Skin of body (tissue), 1 donor: ENCODE measurements at regions not wholly inside any gene's neighbourhood (a gene's known extent, or its start where the extent isn't known, plus 50 kb on each side); places are given as distances from the start of the nearest gene placed in this dataset.
"Not testable (repeated sequence)": the region's sequence is repeated elsewhere in the genome, so short reads cannot be mapped to it uniquely, and the experiment has no call there.

Experiments used
- DNase-seq: peaks from one replicate; lab custom pipeline; 2025; lab: John Stamatoyannopoulos, UW

GRCh38 chr10:85317827-85318226 is 989.4 kb downstream of the CCSER2 start:
- no peak for DNase-seq

DNA sequence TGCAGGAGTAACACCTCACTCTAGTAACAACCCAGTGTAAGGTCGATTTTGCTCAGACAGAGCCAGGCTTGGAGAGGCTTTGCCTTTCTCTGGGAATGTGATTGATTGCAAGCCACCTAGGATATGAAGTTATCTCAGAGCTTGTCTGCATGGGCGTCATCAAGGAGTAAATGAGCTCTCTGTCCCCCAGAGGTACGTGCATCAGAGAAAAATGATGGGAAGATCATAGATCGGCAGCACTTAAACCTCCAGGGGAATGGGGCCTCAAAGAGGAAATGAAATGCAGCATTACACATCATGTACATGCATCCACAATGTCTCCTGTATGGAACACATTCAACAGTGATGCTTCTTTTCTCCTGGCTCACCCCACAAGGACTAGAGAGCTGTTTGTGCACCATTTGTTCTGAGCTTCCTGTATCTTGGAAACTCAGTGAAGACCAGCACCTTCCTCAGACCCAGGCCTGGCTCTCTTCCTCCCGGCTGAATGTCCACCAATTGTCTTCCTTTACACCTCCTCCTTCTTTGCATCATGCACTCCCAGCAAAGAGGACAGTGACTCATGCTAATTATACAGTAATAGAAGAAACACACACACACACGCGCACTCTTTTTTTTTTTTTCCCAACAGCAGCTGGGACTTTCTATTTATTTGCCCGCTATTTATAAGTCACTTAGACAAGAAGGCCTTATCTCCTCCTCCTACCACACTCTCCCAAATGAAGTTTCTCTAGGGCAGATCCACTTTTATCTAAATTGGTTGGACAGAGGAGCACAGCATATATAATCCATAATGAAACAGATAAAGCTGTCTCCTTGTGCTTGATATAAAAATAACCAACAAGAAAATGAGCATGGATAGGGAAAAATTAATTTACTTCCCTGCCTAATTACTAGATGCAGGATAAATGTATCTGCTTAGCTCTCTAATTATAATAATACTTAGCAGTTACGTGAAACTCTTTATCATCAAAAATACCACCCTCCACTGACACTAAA is 990.7 kb downstream of the CCSER2 start:
- no peak for DNase-seq

DNA sequence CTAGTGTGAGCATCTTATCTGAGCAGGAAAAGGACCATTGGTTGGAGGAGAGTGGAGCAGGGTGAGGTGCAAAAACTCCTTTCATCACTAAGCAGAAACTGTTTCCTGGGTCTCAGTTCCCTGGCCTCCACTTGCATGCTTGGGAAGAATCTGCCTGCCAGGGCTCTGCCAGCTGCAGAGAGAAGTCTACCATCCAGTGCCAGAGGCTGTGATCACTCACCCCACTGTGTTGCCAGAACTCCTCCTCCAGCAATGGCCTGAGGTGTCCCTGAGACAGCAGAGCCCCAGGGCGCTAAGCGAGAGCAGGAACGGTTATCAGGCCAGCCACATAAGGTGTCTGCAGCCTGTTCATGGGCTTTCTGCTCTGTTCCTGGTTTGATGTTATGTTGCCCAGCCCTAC is 991.4 kb downstream of the CCSER2 start:
- DNase-seq, result no peak

DNA sequence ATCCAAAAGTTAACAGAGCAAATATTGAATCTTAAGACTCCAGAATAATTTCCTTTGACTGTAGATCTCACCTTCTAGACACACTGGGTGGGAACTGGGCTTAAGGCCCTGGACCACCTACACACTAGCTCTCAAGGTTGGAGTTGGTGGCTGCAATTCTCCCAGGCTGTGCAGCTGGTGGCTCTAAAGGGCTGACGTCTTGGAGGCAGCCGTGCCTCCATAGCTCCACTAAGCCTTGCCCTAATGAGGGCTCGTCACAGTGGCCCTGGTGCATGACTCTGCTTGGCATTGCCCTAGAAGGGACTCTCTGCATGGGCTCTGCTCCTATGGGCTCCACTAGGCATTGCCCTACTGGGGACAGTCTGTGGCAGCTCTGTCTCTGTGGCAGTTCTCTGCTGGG is 1005.2 kb downstream of the CCSER2 start:
- DNase-seq, result no peak

- no peak for DNase-seq
Observed at GRCh38 chr10:85362401-85362800, 1004.2 kb downstream of the GRID1 start.

GRCh38 chr10:85377029-85377806 is 989.4 kb downstream of the GRID1 start:
- no peak for DNase-seq

DNA sequence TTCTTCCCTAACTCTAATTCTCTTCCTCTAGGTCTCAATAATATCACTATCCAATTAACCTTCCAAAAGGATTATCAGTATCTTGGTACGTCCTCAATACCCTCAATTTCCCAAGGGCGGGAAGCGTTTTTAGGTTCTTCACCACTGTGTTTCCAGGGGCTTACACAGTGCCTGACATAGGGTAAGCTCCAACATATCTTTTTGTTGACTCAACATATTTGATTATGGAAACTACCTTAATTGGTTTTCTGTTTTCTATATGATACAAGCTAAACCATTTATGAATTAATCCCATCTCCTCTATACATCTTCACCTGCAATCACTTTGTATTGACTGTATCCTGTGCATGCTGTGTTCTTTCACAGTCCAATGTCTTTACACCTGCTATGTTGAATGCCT is 987.3 kb downstream of the GRID1 start:
- no peak for DNase-seq

DNA sequence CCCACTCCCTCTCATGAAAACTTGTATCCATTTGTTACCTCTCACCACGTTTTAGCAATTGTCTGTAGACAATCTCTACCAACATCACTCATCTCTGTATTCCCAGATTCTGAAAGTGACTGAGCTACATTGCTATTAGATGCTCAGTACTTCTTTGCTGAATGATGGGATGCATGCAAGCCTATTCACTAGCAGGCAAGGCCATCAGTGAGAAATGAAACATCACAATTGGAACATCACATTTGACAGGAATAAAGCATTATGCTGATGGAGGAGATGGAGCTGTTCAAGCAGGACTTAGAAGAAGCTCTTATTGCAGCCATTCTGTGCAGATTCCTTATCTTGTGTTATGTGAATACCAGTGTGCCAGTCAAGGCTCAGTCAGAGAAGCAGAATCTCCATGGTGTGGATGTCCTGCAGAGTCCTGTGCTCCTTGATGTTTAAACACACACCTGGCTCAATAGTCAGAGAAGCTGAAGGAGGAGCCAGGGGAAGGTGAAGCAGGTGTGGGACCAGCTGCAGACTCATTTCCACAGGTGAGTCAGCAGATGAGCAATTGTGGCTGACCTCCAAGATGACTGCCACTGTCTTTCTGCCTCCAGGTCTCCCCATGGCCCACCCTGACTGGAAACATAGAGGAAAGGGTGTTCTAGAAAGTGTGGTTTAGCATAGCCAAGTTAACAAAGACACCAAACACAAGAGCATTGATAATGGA is 965.5 kb downstream of the GRID1 start:
- no peak for DNase-seq

DNA sequence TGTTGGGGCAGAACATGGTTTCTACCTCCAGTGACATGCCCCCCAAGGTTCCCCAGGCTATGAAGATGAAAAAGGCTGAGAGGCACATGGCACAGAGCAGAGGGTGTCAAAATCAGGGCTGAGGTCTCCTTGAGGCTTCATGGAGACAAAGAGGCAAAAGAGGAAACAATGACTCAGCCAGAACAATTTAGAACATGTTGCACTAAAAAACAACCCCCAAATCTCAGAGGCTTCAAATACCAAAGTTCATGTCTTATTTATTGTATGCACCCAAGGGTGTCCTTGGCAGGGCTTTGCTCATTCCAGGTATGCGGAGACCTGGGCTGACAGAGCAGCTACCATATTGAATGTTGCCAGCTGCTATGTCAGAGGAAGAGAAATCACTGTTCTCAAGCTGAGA is 964.1 kb downstream of the GRID1 start:
- DNase-seq, result no peak

DNA sequence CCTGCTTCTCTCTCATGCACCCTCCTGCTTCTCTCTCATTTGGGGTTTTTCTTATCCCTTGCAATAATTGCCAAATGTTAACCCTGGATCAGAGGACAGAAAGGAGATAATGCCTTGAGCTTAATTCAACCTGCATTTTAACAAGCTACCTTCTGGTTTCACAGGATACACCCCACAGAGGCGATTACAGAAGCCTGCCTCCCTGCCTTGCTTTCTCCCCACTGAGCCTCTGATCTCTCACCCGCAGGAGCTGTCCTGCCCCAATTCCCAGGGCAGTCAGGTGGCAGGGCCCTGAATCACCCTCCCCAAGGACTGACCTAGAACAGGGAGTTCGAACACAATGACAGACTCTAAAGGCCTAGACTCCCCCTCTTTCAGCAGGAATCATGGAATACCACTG is 959.5 kb downstream of the GRID1 start:
- DNase-seq, result no peak

GRCh38 chr10:85408388-85408787 is 958.2 kb downstream of the GRID1 start:
- no peak for DNase-seq

DNA sequence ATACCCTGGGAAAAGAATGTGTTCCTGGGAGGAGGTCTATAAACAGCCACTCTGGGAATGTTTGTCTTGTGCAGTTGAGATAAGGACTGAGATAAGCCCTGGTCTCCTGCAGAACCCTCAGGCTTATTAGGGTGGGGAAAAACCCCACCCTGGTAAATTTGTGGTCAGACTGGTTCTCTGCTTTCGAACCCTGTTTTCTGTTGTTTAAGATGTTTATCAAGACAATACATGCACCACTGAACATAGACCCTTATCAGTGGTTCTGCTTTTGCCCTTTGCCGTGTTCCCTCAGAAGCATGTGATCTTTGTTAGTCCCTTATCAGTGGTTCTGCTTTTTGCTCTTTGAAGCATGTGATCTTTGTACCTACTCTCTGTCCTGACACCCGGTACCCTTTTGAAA is 956.0 kb downstream of the GRID1 start:
- DNase-seq, result not testable (repeated sequence)

- no peak for DNase-seq
Observed at GRCh38 chr10:85413570-85413969, 953.0 kb downstream of the GRID1 start.

GRCh38 chr10:85420501-85421191 is 945.9 kb downstream of the GRID1 start:
- DNase-seq, result no peak

GRCh38 chr10:85421421-85421820 is 945.2 kb downstream of the GRID1 start:
- no peak for DNase-seq

- no peak for DNase-seq
Observed at GRCh38 chr10:85429126-85429525, 937.5 kb downstream of the GRID1 start.

DNA sequence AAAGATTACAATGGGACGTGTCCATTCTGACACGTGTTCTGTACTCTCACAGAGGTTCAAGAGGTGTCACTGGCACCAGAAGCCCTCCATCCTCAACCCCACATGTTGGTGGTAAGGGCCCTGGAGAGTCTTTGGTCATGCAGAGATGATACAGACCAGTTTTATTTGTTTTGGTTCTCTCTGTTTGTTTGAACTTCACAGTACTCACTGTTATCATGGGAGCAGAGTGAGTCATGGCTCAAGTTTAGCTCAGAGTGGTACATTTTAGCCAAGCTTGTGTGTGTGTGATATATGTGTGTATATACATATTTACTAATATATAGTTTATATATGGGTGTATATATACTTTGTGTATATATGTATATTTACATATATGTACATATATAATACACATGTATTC is 935.6 kb downstream of the GRID1 start:
- DNase-seq, result no peak

GRCh38 chr10:85433248-85433647 is 933.3 kb downstream of the GRID1 start:
- no peak for DNase-seq

DNA sequence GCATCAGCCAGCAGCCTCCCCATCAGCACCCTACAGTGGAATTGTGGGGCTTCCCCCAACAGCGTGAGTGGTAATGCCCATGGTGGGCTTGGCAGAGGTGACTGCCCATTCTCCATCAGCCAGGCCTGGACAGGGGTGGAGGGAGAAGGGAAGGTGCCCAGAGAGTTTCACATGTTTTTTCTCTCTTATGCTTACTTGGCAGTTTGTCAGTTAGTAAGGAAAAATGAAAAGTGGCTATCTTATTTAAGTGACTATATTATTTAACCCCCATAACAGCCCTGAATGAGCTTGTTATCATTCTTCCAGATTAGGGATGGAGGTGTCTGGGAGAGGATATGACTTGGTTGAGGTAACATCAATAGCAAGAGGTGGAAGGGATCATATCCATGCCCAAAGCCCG is 921.7 kb downstream of the GRID1 start:
- DNase-seq, result no peak

GRCh38 chr10:85445702-85446101 is 920.9 kb downstream of the GRID1 start:
- DNase-seq, result no peak

GRCh38 chr10:85446827-85447226 is 919.8 kb downstream of the GRID1 start:
- DNase-seq, result no peak
